ENCODE measurements at regions not wholly inside any gene's neighbourhood (a gene's known extent, or its start where the extent isn't known, plus 50 kb on each side); places are given as distances from the start of the nearest gene placed in this dataset.

GRCh38 chr1:213389061-213389581 lies 338.1 kb downstream of the RPS6KC1 start:
- no peak for TF ChIP-seq CTCF (conservative IDR thresholded peaks at IDR 0.05; ENCODE audit: low read depth, low read length)
- no peak for TF ChIP-seq EZH2 (IDR thresholded peaks at IDR 0.05; ENCODE audit: low read length, unreplicated experiment)

Data from PC-3 (cell line).